H7 (cell line): ENCODE measurements at regions not wholly inside any gene's neighbourhood (a gene's known extent, or its start where the extent isn't known, plus 50 kb on each side); places are given as distances from the start of the nearest gene placed in this dataset.
"Not testable (repeated sequence)": the region's sequence is repeated elsewhere in the genome, so short reads cannot be mapped to it uniquely, and the experiment has no call there.

Experiments
- DNase-seq: peaks from one replicate; pipeline ENCODE4 v3.0.0; 2012
- H3K27me3 ChIP-seq: 2 replicates; pipeline ENCODE4 v1.6.0; 2011; ENCODE audit warnings: mild to moderate bottlenecking, low read length; ENCODE audit not compliant: control insufficient read depth, insufficient read depth
- H3K36me3 ChIP-seq: replicated peaks from 2 replicates; pipeline ENCODE4 v1.5.1; 2011; ENCODE audit warnings: low read length; ENCODE audit not compliant: control insufficient read depth, insufficient read depth
- H3K4me3 ChIP-seq: 2 replicates; pipeline ENCODE4 v1.5.1; 2011; ENCODE audit warnings: low read depth, mild to moderate bottlenecking, control low read depth, low read length, moderate library complexity; ENCODE audit not compliant: insufficient read depth

- Histone ChIP-seq H3K4me3 (no peak overlapping the region), H3K36me3 (no peaks in the 10 kb centered on the region; the same call in 1 of the 2 replicates)
These were observed 217.5 kb downstream of the TMEM161B start for GRCh38 chr5:88051148-88051547.

DNA sequence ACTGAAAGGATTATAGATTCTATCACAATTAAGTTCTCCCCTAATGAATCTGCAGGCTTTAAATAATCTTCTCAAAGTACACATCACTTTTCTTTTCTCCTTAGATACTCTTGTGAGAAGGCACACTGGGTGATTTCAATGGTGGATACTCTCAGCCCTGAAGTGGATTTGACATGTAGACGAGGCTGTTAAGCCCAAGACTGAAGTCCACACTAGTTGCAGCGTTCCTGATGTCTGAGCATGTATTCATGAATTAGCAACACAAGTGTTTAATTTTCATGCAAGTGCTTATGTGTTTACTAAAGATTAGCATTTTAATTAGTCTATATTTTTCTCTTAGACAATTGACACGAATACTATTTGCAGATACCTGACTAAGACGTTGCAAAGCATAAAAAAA, 218.9 kb downstream of the TMEM161B start:
- Histone ChIP-seq H3K4me3 (no peak overlapping the region), H3K27me3 (no peaks in the 10 kb centered on the region), H3K36me3 (no peaks in the 10 kb centered on the region; the same call in 1 of the 2 replicates)
- peak; percentile 8 for DNase-seq

More at GRCh38 chr5:88051148-88051547, 217.5 kb downstream of the TMEM161B start:
- no peak for DNase-seq
- no peaks in the 10 kb centered on the region for H3K27me3 ChIP-seq

DNA sequence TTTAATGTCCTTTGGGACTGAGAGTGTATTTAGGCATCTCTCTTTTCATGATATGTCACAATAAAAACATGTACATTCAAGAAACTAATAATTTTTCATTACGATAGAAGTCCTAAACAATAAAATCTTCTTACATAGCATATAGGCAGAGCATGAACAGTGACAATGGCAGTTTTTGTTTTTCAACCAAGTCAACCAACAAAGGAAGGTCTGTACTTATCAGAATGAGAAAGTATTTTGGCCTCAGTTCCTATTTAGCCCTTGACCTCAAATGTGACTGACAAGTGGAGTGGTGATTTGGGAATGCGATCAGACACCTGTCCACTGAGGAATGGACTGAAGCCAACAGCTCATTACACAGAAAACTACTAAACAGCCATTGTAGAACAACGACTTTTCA, 219.5 kb downstream of the TMEM161B start:
- H3K4me3 ChIP-seq, result no peak overlapping the region

GRCh38 chr5:88045931-88046461, 222.6 kb downstream of the TMEM161B start:
- no peaks in the 10 kb centered on the region for H3K27me3 ChIP-seq
- no peaks in the 10 kb centered on the region; the same call in 1 of the 2 replicates for H3K36me3 ChIP-seq
- H3K4me3 ChIP-seq, result no peak overlapping the region
- no peak for DNase-seq

More for the DNA sequence above, 219.5 kb downstream of the TMEM161B start:
- DNase-seq, result no peak
- no peaks in the 10 kb centered on the region; the same call in 1 of the 2 replicates for H3K36me3 ChIP-seq
- H3K27me3 ChIP-seq, result no peaks in the 10 kb centered on the region

GRCh38 chr5:88045165-88045564, 223.5 kb downstream of the TMEM161B start:
- no peak for DNase-seq
- no peaks in the 10 kb centered on the region for H3K27me3 ChIP-seq
- H3K36me3 ChIP-seq, result no peaks in the 10 kb centered on the region; the same call in 1 of the 2 replicates
- no peak overlapping the region for H3K4me3 ChIP-seq

DNA sequence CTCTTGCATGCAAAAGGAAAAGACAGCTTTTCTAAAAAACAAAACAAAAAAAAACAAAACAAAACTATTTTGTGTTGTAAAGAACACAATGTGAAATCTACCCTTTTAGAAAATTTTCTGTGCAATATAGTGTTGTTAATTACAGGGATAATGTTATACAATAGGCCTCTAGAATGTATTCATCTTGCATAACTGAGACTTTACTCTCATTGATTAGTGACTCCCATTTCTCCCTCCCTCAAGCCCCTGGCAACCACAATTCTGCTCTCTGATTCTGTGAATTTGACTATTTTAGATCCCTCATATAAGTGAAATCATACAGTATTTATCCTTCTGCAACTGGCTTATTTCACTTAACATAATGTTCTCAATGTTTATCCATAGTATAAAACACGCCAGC, 234.1 kb downstream of the TMEM161B start:
- DNase-seq, result no peak
- Histone ChIP-seq H3K36me3 (no peaks in the 10 kb centered on the region), H3K27me3 (no peaks in the 10 kb centered on the region), H3K4me3 (no peak overlapping the region)

DNA sequence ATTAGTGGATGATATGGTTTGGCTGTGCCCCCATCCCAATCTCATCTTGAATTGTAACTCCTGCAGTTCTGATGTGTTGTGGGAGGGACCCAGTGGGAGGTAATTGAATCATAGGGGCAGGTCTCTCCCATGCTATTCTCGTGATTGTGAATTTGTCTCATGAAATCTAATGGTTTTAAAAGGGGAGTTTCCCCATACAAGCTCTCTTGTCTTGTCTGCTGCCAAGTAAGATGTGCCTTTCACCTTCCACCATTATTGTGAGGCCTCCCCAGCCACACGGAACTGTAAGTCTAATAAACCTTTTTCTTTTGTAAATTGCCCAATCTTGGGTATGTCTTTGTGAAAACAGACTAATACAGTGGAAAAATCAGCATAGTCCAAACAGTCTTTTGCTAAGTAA, 235.5 kb downstream of the TMEM161B start:
- H3K27me3 ChIP-seq, result no peaks in the 10 kb centered on the region
- no peak overlapping the region for H3K4me3 ChIP-seq
- no peak for DNase-seq
- no peaks in the 10 kb centered on the region for H3K36me3 ChIP-seq

- Histone ChIP-seq H3K27me3 (no peaks in the 10 kb centered on the region), H3K36me3 (no peaks in the 10 kb centered on the region), H3K4me3 (no peak overlapping the region)
- no peak for DNase-seq
These were observed 239.6 kb downstream of the TMEM161B start for GRCh38 chr5:88029011-88029410.

- H3K36me3 ChIP-seq, result no peaks in the 10 kb centered on the region
- H3K4me3 ChIP-seq, result no peak overlapping the region
- H3K27me3 ChIP-seq, result no peaks in the 10 kb centered on the region
- peak; percentile 2 for DNase-seq
These were observed 247.5 kb downstream of the TMEM161B start for GRCh38 chr5:88021141-88021540.

GRCh38 chr5:88014984-88015383, 253.7 kb downstream of the TMEM161B start:
- H3K36me3 ChIP-seq, H3K27me3 ChIP-seq, H3K4me3 ChIP-seq, DNase-seq: not testable (repeated sequence)

GRCh38 chr5:88000877-88001276, 267.8 kb downstream of the TMEM161B start:
- Histone ChIP-seq H3K36me3 (no peaks in the 10 kb centered on the region), H3K27me3 (no peaks in the 10 kb centered on the region), H3K4me3 (no peak overlapping the region)
- no peak for DNase-seq

DNA sequence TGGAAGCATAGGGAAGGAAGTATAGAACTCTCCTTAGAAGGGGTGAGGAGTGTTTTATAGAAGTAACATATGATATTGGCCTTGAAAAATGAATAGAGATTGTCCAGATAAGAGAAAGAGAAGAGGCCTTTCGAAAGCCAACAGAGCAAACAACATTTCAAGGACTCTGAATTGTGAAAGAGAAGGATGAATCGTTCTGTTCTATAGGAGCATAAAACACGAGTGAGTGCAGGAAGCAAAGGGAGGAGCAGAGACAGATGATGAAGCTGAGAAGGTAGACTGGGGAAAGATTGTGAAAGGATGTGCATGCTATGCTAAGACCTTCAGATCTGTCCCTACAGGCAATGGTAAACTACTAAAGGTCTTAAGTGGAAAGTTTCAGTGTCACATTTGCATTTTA, 271.0 kb downstream of the TMEM161B start:
- DNase-seq, result no peak
- Histone ChIP-seq H3K27me3 (no peaks in the 10 kb centered on the region), H3K4me3 (no peak overlapping the region), H3K36me3 (no peaks in the 10 kb centered on the region)

- Histone ChIP-seq H3K4me3 (no peak overlapping the region), H3K36me3 (no peaks in the 10 kb centered on the region), H3K27me3 (no peaks in the 10 kb centered on the region)
- DNase-seq, result no peak
These were observed 302.4 kb downstream of the TMEM161B start for GRCh38 chr5:87966213-87966612.

DNA sequence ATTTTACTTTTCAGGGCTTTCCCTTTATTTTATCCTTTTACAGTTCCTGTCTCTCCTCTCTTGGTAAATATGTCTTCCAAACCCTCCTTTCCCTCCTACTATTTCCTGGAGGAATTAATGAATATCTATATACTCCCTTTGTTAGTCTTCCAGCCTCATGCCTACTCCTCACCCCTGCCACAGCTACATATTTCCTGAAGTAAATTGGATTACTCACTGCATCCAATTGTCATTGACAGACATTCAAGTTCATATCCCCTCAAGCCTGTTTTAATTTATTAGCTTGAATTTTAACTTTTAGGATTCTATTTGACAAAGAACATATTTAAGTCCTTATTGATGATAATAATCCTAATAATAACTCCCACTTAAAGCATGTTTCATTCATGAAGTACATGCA, 314.5 kb downstream of the TMEM161B start:
- Histone ChIP-seq H3K27me3 (no peaks in the 10 kb centered on the region), H3K4me3 (no peak overlapping the region), H3K36me3 (no peaks in the 10 kb centered on the region)
- DNase-seq, result no peak

- Histone ChIP-seq H3K36me3 (no peaks in the 10 kb centered on the region), H3K4me3 (no peak overlapping the region), H3K27me3 (no peaks in the 10 kb centered on the region)
- DNase-seq, result no peak
These were observed 317.0 kb downstream of the TMEM161B start for GRCh38 chr5:87951661-87952060.
